GM12892 (cell line): ENCODE measurements at regions not wholly inside any gene's neighbourhood (a gene's known extent, or its start where the extent isn't known, plus 50 kb on each side); places are given as distances from the start of the nearest gene placed in this dataset.

Experiments
- POLR2A ChIP-seq: IDR thresholded peaks from 2 replicates; pipeline ENCODE4 v1.6.1; 2011; ENCODE audit warnings: low read depth, low read length, control low read depth
- POLR2AphosphoS5 ChIP-seq: IDR thresholded peaks from 2 replicates; pipeline ENCODE4 v1.6.1; 2011; ENCODE audit warnings: low read depth, low read length, control low read depth
- TAF1 ChIP-seq: IDR thresholded peaks from 2 replicates; pipeline ENCODE4 v1.6.1; 2011; ENCODE audit warnings: low read depth, mild to moderate bottlenecking, control low read depth, low read length, borderline replicate concordance

DNA sequence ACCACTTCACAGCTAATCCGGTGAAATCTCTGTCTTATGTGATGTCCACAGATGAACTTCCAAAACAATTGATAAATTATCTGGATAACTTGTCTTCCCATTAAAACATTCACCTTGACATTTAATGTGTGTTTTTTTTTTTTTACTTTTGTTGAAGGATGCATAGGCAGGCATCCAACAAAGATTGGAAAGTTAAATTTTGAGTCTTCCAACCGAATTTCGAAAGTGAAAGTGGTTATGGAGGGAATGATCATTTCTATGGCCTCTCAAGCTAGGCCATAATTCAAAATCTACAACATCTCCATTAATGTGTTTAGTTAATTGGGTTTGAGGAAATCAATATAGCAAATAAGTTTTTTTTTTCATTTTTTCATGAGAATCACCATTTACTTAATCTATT is 1495.5 kb upstream of the ACVR2A start:
- TF ChIP-seq POLR2A (no peak), TAF1 (no peak), POLR2AphosphoS5 (no peak)
